AG09309 (cell line): ENCODE measurements at regions not wholly inside any gene's neighbourhood (a gene's known extent, or its start where the extent isn't known, plus 50 kb on each side); places are given as distances from the start of the nearest gene placed in this dataset.

ENCODE experiments used
- DNase-seq: peaks from one replicate; pipeline ENCODE4 v3.0.0-alpha.2; 2010; ENCODE audit warnings: low read depth
- H3K4me3 ChIP-seq: 2 replicates; pipeline ENCODE4 v1.5.1; 2011; ENCODE audit warnings: mild to moderate bottlenecking, low read depth, low read length, moderate library complexity; ENCODE audit not compliant: control insufficient read depth
- TF ChIP-seq, protein P1 (sequence below): IDR thresholded peaks from 2 replicates; pipeline ENCODE4 v1.5.1; 2011; ENCODE audit warnings: mild to moderate bottlenecking, low read depth, low read length, inconsistent platforms; ENCODE audit not compliant: insufficient read depth, control insufficient read depth; ENCODE audit errors: missing control alignments

DNA sequence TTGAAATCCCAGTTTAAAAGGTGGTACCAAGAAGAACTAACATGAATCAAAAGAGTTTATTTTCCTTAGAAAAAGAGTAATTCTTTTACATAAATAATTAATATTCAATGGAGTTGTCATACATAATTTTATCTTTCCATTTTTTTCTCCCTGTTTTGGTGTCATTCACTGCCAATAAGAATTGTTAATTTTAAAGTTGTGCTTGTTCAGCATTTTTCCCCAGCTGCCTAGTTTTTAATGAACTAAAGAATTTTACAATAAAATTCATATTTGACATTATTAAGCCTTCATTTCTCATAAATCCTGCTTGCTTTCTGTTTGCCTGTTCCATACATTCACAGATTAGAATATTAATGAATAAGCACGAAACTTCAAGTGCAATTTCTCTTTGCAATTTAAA lies 393.6 kb downstream of the GRXCR1 start:
- H3K4me3 ChIP-seq = no peak overlapping the region
- no peak for DNase-seq
- TF ChIP-seq, protein P1, sequence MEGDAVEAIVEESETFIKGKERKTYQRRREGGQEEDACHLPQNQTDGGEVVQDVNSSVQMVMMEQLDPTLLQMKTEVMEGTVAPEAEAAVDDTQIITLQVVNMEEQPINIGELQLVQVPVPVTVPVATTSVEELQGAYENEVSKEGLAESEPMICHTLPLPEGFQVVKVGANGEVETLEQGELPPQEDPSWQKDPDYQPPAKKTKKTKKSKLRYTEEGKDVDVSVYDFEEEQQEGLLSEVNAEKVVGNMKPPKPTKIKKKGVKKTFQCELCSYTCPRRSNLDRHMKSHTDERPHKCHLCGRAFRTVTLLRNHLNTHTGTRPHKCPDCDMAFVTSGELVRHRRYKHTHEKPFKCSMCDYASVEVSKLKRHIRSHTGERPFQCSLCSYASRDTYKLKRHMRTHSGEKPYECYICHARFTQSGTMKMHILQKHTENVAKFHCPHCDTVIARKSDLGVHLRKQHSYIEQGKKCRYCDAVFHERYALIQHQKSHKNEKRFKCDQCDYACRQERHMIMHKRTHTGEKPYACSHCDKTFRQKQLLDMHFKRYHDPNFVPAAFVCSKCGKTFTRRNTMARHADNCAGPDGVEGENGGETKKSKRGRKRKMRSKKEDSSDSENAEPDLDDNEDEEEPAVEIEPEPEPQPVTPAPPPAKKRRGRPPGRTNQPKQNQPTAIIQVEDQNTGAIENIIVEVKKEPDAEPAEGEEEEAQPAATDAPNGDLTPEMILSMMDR = no peak

- no peak for DNase-seq
- no peak overlapping the region for H3K4me3 ChIP-seq
- TF ChIP-seq, protein P1 = no peak
These were observed 404.5 kb downstream of the GRXCR1 start for GRCh38 chr4:43296946-43297528.

DNA sequence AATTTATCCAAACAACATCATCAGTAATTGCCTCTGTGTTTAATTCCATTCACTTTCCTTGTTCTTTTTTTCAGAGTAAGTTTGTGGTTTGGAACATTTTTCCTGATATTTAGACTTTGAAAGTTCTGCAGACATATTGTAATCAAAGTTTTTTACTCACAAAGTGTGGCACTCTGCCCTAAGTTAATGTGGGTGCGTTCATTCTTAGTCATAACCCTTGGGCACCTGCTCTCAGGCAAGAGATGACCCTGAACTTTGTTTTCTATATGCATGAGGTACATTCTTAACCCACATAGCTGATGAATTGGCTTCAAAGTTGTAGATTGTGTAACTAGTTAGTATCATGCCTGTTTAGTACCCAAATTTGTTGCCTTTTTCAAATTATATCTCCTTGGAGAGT lies 424.3 kb downstream of the GRXCR1 start:
- H3K4me3 ChIP-seq = no peak overlapping the region
- no peak for DNase-seq
- TF ChIP-seq, protein P1 = no peak

DNA sequence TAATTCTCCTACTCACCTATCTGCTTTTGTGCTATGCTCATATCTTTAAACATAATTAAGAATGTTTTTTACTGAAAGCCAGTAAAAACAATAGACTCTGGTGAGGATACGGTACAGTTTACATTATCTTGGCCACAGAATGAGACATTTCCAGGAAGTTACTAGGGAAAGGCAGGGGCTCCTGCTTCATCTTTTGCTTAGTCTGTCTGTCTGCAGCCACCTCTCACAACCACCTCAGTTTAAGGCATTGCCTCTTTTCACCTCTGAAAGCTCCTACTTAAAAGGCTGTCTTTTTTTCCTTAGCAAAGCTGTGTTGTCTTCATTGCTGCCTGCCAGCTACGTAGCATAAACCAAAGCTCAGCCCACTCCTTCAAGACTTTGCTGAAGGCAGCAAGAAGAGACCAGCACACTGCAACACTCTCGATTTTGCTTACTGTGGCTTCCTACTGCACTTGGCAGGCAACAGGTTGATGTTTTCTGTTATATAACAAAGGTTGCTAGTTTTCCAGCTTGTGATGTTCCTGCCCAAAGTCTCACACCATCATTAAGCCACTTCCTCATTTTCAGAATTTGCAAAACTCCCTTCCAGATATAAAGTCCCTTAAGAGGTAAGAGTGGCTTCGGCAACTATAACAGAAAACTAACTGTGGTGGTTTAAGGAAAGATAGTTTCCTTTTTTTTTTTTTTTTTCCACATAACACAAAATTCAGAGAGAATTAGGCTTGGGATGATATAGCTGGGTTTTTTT lies 432.9 kb downstream of the GRXCR1 start:
- TF ChIP-seq, protein P1 = no peak
- DNase-seq = no peak
- no peak overlapping the region for H3K4me3 ChIP-seq

GRCh38 chr4:43330288-43330687 lies 437.8 kb downstream of the GRXCR1 start:
- DNase-seq = no peak
- TF ChIP-seq, protein P1 = no peak
- H3K4me3 ChIP-seq = no peak overlapping the region

DNA sequence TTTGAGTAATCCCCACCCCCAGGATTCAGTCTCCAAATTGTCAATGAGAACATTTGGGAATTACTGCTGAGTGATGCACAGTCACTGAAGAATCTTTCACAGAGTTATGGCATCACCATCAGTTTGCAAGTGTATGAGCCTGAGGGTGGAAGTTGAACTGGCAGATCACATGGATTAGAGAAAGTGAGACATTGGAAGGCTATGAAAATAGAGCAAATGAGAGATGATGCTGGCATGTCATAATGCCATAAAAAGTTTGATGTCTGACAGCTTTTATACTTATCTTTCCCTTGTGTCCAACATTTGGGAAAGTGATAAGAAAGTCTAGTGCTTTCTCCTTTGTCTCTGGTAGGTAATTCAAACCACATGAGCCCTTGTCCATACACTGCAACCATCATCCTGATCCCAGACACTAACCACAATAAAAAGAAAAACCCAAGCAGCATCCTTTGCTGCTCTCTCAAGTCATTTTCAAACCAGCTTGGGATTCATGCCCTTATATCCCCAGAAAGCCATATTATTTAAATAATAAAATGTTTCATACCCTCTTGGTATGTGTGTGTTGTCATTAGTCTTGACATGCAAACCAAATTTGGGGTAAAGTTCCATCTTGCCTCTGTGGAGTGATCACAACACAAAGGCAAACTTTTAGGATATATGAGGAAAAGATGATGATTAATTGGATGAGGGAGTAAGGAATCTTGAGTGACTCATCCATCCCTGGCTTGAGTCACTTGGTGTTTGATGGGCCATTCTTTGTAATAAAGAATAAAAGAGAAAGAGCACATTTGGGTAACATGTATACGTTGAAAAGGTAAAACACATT lies 438.9 kb downstream of the GRXCR1 start:
- no peak overlapping the region for H3K4me3 ChIP-seq
- TF ChIP-seq, protein P1 = no peak
- DNase-seq = no peak
